ENCODE measurements at regions not wholly inside any gene's neighbourhood (a gene's known extent, or its start where the extent isn't known, plus 50 kb on each side); places are given as distances from the start of the nearest gene placed in this dataset.

- Histone ChIP-seq H3K36me3 (no peaks in the 10 kb centered on the region), H3K4me3 (ENCODE audit: low read depth in 1 of 2, low read length in 1 of 2) (no peak overlapping the region), H3K27ac (no peak overlapping the region), H3K4me1 (ENCODE audit: control insufficient read depth in 1 of 2, insufficient read depth in 1 of 2, low read depth in 1 of 2, low read length in 1 of 2) (no peaks in the 10 kb centered on the region), H3K9me3 (no peaks in the 10 kb centered on the region), H3K27me3 (no peaks in the 10 kb centered on the region)
- no peak for TF ChIP-seq CTCF (IDR thresholded peaks at IDR 0.05)
Observed at GRCh38 chr5:7039074-7039473, 325.8 kb downstream of the TENT4A start.

GRCh38 chr5:7040111-7040510, 326.9 kb downstream of the TENT4A start:
- no peaks in the 10 kb centered on the region for H3K27me3 ChIP-seq
- H3K36me3 ChIP-seq, result no peaks in the 10 kb centered on the region
- no peak overlapping the region for H3K4me3 ChIP-seq (ENCODE audit: low read depth in 1 of 2, low read length in 1 of 2)
- H3K9me3 ChIP-seq, result no peaks in the 10 kb centered on the region
- no peak for TF ChIP-seq CTCF (IDR thresholded peaks at IDR 0.05)
- no peak overlapping the region for H3K27ac ChIP-seq
- no peaks in the 10 kb centered on the region for H3K4me1 ChIP-seq (ENCODE audit: control insufficient read depth in 1 of 2, insufficient read depth in 1 of 2, low read depth in 1 of 2, low read length in 1 of 2)

GRCh38 chr5:7043797-7044196, 330.6 kb downstream of the TENT4A start:
- Histone ChIP-seq H3K36me3 (no peaks in the 10 kb centered on the region), H3K27me3 (no peaks in the 10 kb centered on the region), H3K9me3 (no peaks in the 10 kb centered on the region), H3K27ac (no peak overlapping the region), H3K4me1 (ENCODE audit: control insufficient read depth in 1 of 2, insufficient read depth in 1 of 2, low read depth in 1 of 2, low read length in 1 of 2) (no peaks in the 10 kb centered on the region), H3K4me3 (ENCODE audit: low read depth in 1 of 2, low read length in 1 of 2) (no peak overlapping the region)
- no peak for TF ChIP-seq CTCF (IDR thresholded peaks at IDR 0.05)

GRCh38 chr5:7047511-7048261, 334.5 kb downstream of the TENT4A start:
- no peak for TF ChIP-seq CTCF (IDR thresholded peaks at IDR 0.05)
- Histone ChIP-seq H3K36me3 (no peaks in the 10 kb centered on the region), H3K27me3 (no peaks in the 10 kb centered on the region), H3K4me3 (ENCODE audit: low read depth in 1 of 2, low read length in 1 of 2) (no peak overlapping the region), H3K27ac (no peak overlapping the region), H3K9me3 (no peaks in the 10 kb centered on the region), H3K4me1 (ENCODE audit: control insufficient read depth in 1 of 2, insufficient read depth in 1 of 2, low read depth in 1 of 2, low read length in 1 of 2) (no peaks in the 10 kb centered on the region)

GRCh38 chr5:7050986-7051385, 337.8 kb downstream of the TENT4A start:
- H3K4me3 ChIP-seq (ENCODE audit: low read depth in 1 of 2, low read length in 1 of 2), result no peak overlapping the region
- H3K27me3 ChIP-seq, result no peaks in the 10 kb centered on the region
- no peak overlapping the region for H3K27ac ChIP-seq
- TF ChIP-seq CTCF (IDR thresholded peaks at IDR 0.05), result no peak
- H3K36me3 ChIP-seq, result no peaks in the 10 kb centered on the region
- no peaks in the 10 kb centered on the region for H3K9me3 ChIP-seq
- no peaks in the 10 kb centered on the region for H3K4me1 ChIP-seq (ENCODE audit: control insufficient read depth in 1 of 2, insufficient read depth in 1 of 2, low read depth in 1 of 2, low read length in 1 of 2)

All from neutrophil (primary cell).